PC-9 (cell line): ENCODE measurements at regions not wholly inside any gene's neighbourhood (a gene's known extent, or its start where the extent isn't known, plus 50 kb on each side); places are given as distances from the start of the nearest gene placed in this dataset.

Experiments used
- BruUV-seq: library from RNA; stranded (reverse); fragments of 400-500 nt; replicated peaks from 2 replicates; lab custom pipeline; 2021; lab: Mats Ljungman, UMichigan
- CTCF ChIA-PET: fragments of 300-600 bp; sonication (Branson Sonifier 250); formaldehyde crosslinking; loops from one replicate; lab custom pipeline; 2022; ENCODE audit warnings: antibody characterized with exemption; lab: Charles Lee
- POLR2A ChIA-PET: fragments of 300-600 bp; sonication (Branson Sonifier 250); formaldehyde crosslinking; loops from one replicate; lab custom pipeline; 2022; ENCODE audit warnings: antibody characterized with exemption; ENCODE audit not compliant: unreplicated experiment; lab: Charles Lee
- DNase-seq, 2 experiments: peaks; one replicate each; pipeline versions ENCODE4 v3.0.0 to v3.0.0-alpha.2; 2015 to 2022; ENCODE audit warnings: mixed read lengths in 1 of 2
- H2AFZ ChIP-seq: fragments of 200-600 bp; sonication (generic); 2 replicates; pipeline ENCODE4 v1.8.1; 2017; ENCODE audit warnings: antibody characterized with exemption
- H3F3A ChIP-seq: fragments of 200-600 bp; sonication (generic); 2 replicates; pipeline ENCODE4 v1.8.1; 2017; ENCODE audit warnings: antibody characterized with exemption, mild to moderate bottlenecking, low read depth; ENCODE audit not compliant: insufficient read depth
- H3K27ac ChIP-seq: fragments of 200-600 bp; sonication (generic); 2 replicates; pipeline ENCODE4 v1.6.1; 2016; ENCODE audit warnings: mixed run types
- H3K27me3 ChIP-seq: fragments of 200-600 bp; sonication (generic); 2 replicates; pipeline ENCODE4 v1.6.1; 2016; ENCODE audit warnings: low read depth, mixed run types; ENCODE audit not compliant: insufficient read depth
- H3K36me3 ChIP-seq: fragments of 200-600 bp; sonication (generic); 2 replicates; pipeline ENCODE4 v1.6.1; 2016; ENCODE audit warnings: low read depth, mixed run types
- H3K4me1 ChIP-seq: fragments of 200-600 bp; sonication (generic); replicated peaks from 2 replicates; pipeline ENCODE4 v1.6.1; 2016; ENCODE audit warnings: mixed run types; ENCODE audit not compliant: insufficient read depth
- H3K4me2 ChIP-seq: fragments of 200-600 bp; sonication (generic); 2 replicates; pipeline ENCODE4 v1.6.1; 2017; ENCODE audit warnings: mixed run types
- H3K4me3 ChIP-seq: fragments of 200-600 bp; sonication (generic); 2 replicates; pipeline ENCODE4 v1.6.1; 2016; ENCODE audit warnings: mixed run types
- H3K79me2 ChIP-seq: fragments of 200-600 bp; sonication (generic); 2 replicates; pipeline ENCODE4 v1.6.1; 2017; ENCODE audit warnings: low read depth, mixed run types
- H3K9me2 ChIP-seq: fragments of 200-600 bp; sonication (generic); 2 replicates; pipeline ENCODE4 v1.8.1; 2017; ENCODE audit warnings: mild to moderate bottlenecking; ENCODE audit not compliant: insufficient read depth
- H3K9me3 ChIP-seq: fragments of 200-600 bp; sonication (generic); 2 replicates; pipeline ENCODE4 v1.8.1; 2016; ENCODE audit warnings: low read depth; ENCODE audit not compliant: insufficient read depth
- H4K20me1 ChIP-seq: fragments of 200-600 bp; sonication (generic); 2 replicates; pipeline ENCODE4 v1.8.1; 2017; ENCODE audit not compliant: insufficient read depth
- CTCF ChIP-seq: fragments of 200-600 bp; sonication (generic); conservative IDR thresholded peaks from 2 replicates; pipeline ENCODE4 v1.6.1; 2017; ENCODE audit warnings: mixed run types, antibody characterized with exemption, mild to moderate bottlenecking, moderate library complexity
- EZH2 ChIP-seq: fragments of 200-600 bp; sonication (generic); IDR thresholded peaks from 2 replicates; pipeline ENCODE4 v1.8.0; 2017; ENCODE audit warnings: antibody characterized with exemption, low read depth
- intact Hi-C: fragments of 100-400 bp; cut with micrococcal nuclease; formaldehyde crosslinking; loops from one replicate; pipeline ENCODE4 v1.10.0; 2022; ENCODE audit not compliant: unreplicated experiment

GRCh38 chr16:5841974-5842373 lies 744.4 kb upstream of the EEF2KMT start:
- no peaks in the 10 kb centered on the region for H4K20me1 ChIP-seq
- no TSS peak for BruUV-seq
- no peaks in the 10 kb centered on the region for H3F3A ChIP-seq
- peaks cover 16% of the 10 kb centered on the region for H3K27me3 ChIP-seq
- H3K9me3 ChIP-seq = no peaks in the 10 kb centered on the region
- H3K27ac ChIP-seq = no peak overlapping the region
- no peaks in the 10 kb centered on the region for H3K36me3 ChIP-seq
- H3K4me3 ChIP-seq = no peak overlapping the region
- H3K4me1 ChIP-seq = no peaks in the 10 kb centered on the region
- intact Hi-C loops = no loop called here
- POLR2A ChIA-PET = no interaction called here
- H2AFZ ChIP-seq = no peak overlapping the region
- no peaks in the 10 kb centered on the region for H3K9me2 ChIP-seq
- DNase-seq = no peak
- no peak for TF ChIP-seq EZH2
- H3K79me2 ChIP-seq = no peaks in the 10 kb centered on the region
- H3K4me2 ChIP-seq = no peak overlapping the region
- CTCF ChIA-PET = no interaction called here

- peaks cover 16% of the 10 kb centered on the region; the same call in 1 of the 2 replicates for H3K27me3 ChIP-seq
- H3K4me3 ChIP-seq = no peak overlapping the region
- no peak for DNase-seq
- no peaks in the 10 kb centered on the region for H3K9me2 ChIP-seq
- intact Hi-C loops = no loop called here
- no peak overlapping the region for H3K27ac ChIP-seq
- H4K20me1 ChIP-seq = no peaks in the 10 kb centered on the region
- H3K36me3 ChIP-seq = no peaks in the 10 kb centered on the region
- ChIA-PET CTCF (no interaction called here), POLR2A (no interaction called here)
- H3F3A ChIP-seq = no peaks in the 10 kb centered on the region
- H3K79me2 ChIP-seq = no peaks in the 10 kb centered on the region
- no peak overlapping the region for H3K4me2 ChIP-seq
- no peaks in the 10 kb centered on the region for H3K4me1 ChIP-seq
- TF ChIP-seq EZH2 (no peak), CTCF (no peak)
- H2AFZ ChIP-seq = no peak overlapping the region
- no peaks in the 10 kb centered on the region for H3K9me3 ChIP-seq
- no TSS peak for BruUV-seq
Measured at GRCh38 chr16:5838725-5839124, 741.1 kb upstream of the EEF2KMT start.

- Histone ChIP-seq H3F3A (no peaks in the 10 kb centered on the region), H3K4me1 (no peaks in the 10 kb centered on the region), H3K36me3 (no peaks in the 10 kb centered on the region), H2AFZ (no peak overlapping the region), H3K27ac (no peak overlapping the region), H3K9me3 (no peaks in the 10 kb centered on the region), H3K27me3 (peaks cover 16% of the 10 kb centered on the region; the same call in 1 of the 2 replicates), H4K20me1 (no peaks in the 10 kb centered on the region), H3K9me2 (no peaks in the 10 kb centered on the region), H3K4me3 (no peak overlapping the region), H3K79me2 (no peaks in the 10 kb centered on the region), H3K4me2 (no peak overlapping the region)
- CTCF ChIA-PET = no interaction called here
- intact Hi-C loops = no loop called here
- POLR2A ChIA-PET = no interaction called here
- DNase-seq = no peak
- TF ChIP-seq CTCF = no peak
- TF ChIP-seq EZH2 = no peak
- BruUV-seq = no TSS peak
Measured at GRCh38 chr16:5838071-5838470, 740.5 kb upstream of the EEF2KMT start.

GRCh38 chr16:5837007-5837670 lies 739.5 kb upstream of the EEF2KMT start:
- Histone ChIP-seq H3K79me2 (no peaks in the 10 kb centered on the region), H3K9me2 (no peaks in the 10 kb centered on the region), H3F3A (no peaks in the 10 kb centered on the region), H3K27ac (no peak overlapping the region), H2AFZ (no peak overlapping the region), H3K27me3 (peaks cover 16% of the 10 kb centered on the region; the same call in 1 of the 2 replicates), H4K20me1 (no peaks in the 10 kb centered on the region), H3K9me3 (no peaks in the 10 kb centered on the region), H3K4me2 (no peak overlapping the region), H3K4me3 (no peak overlapping the region), H3K4me1 (no peaks in the 10 kb centered on the region), H3K36me3 (no peaks in the 10 kb centered on the region)
- no peak for DNase-seq
- CTCF ChIA-PET = no interaction called here
- BruUV-seq = no TSS peak
- TF ChIP-seq CTCF (no peak), EZH2 (no peak)
- POLR2A ChIA-PET = no interaction called here
- intact Hi-C loops = no loop called here
